Panc1 (cell line): ENCODE measurements at regions not wholly inside any gene's neighbourhood (a gene's known extent, or its start where the extent isn't known, plus 50 kb on each side); places are given as distances from the start of the nearest gene placed in this dataset.

Source experiments
- ATAC-seq: fragments of 200-7000 bp; cut with Tn5 transposase; 2 replicates; pipeline ENCODE4 v1.9.1; 2020; ENCODE audit warnings: mild to moderate bottlenecking, moderate library complexity
- BruUV-seq: library from RNA; stranded (reverse); fragments of 400-500 nt; replicated peaks from 2 replicates; lab custom pipeline; 2021; lab: Mats Ljungman, UMichigan
- CTCF ChIA-PET: fragments of 300-600 bp; sonication (Branson Sonifier 250); formaldehyde crosslinking; loops from one replicate; lab custom pipeline; 2022; ENCODE audit warnings: antibody characterized with exemption; lab: Charles Lee
- POLR2A ChIA-PET: fragments of 300-600 bp; sonication (Branson Sonifier 250); formaldehyde crosslinking; loops from one replicate; lab custom pipeline; 2022; ENCODE audit warnings: antibody characterized with exemption; lab: Charles Lee
- DNase-seq: peaks from one replicate; pipeline ENCODE4 v3.0.0-alpha.2; 2010; ENCODE audit warnings: low read depth, low spot score
- H3K27ac ChIP-seq: 2 replicates; pipeline ENCODE4 v1.5.1; 2011; ENCODE audit warnings: mild to moderate bottlenecking, low read length, inconsistent platforms
- H3K27me3 ChIP-seq: fragments of 200-500 bp; sonication (Bioruptor generic); 2 replicates; pipeline ENCODE4 v1.6.0; 2014; ENCODE audit warnings: low read length, inconsistent platforms; ENCODE audit not compliant: control insufficient read depth, insufficient read depth
- H3K36me3 ChIP-seq: fragments of 200-500 bp; sonication (Bioruptor generic); 2 replicates; pipeline ENCODE4 v1.5.1; 2014; ENCODE audit warnings: inconsistent platforms, mild to moderate bottlenecking, low read length, moderate library complexity; ENCODE audit not compliant: control insufficient read depth, insufficient read depth
- H3K4me1 ChIP-seq: 2 replicates; pipeline ENCODE4 v1.5.1; 2011; ENCODE audit warnings: inconsistent platforms, mild to moderate bottlenecking, low read length, moderate library complexity; ENCODE audit not compliant: control insufficient read depth, insufficient read depth
- H3K4me3 ChIP-seq, 2 experiments: 2 replicates each; pipeline ENCODE4 v1.5.1; 2011 to 2012; ENCODE audit warnings: low read depth in 2 of 2, low read length in 2 of 2, mild to moderate bottlenecking in 2 of 2, inconsistent platforms in 1 of 2, moderate library complexity in 1 of 2
- H3K9me3 ChIP-seq: fragments of 200-500 bp; sonication (Bioruptor generic); 2 replicates; pipeline ENCODE4 v1.5.1; 2014; ENCODE audit warnings: low read depth, mild to moderate bottlenecking, inconsistent platforms, low read length, moderate library complexity; ENCODE audit not compliant: control insufficient read depth, insufficient read depth
- POLR2AphosphoS5 ChIP-seq: IDR thresholded peaks from 2 replicates; pipeline ENCODE4 v1.6.1; 2012; ENCODE audit warnings: mild to moderate bottlenecking, low read depth, low read length, moderate library complexity
- SIN3A ChIP-seq: IDR thresholded peaks from 2 replicates; pipeline ENCODE4 v1.6.1; 2012; ENCODE audit warnings: low read depth, mild to moderate bottlenecking, low read length, moderate library complexity, borderline replicate concordance; ENCODE audit not compliant: insufficient read depth
- TCF7L2 ChIP-seq: IDR thresholded peaks from 2 replicates; pipeline ENCODE4 v1.6.1; 2011; ENCODE audit warnings: mild to moderate bottlenecking, low read depth, low read length, inconsistent platforms
- in situ Hi-C: cut with HindIII; loops from 2 replicates; pipeline ENCODE4 v1.10.0; 2016; ENCODE audit warnings: low sequenced_read_pairs, low pct_unique_long_range_greater_than_20kb
- intact Hi-C: fragments of 100-400 bp; cut with micrococcal nuclease; formaldehyde crosslinking; loops from one replicate; pipeline ENCODE4 v1.10.0; 2022; ENCODE audit not compliant: unreplicated experiment
- TF ChIP-seq, protein P1 (sequence below), 2 experiments: IDR thresholded peaks; 2 replicates each; pipeline ENCODE4 v1.6.1; 2011 to 2012; ENCODE audit warnings: low read depth in 2 of 2, control low read depth in 1 of 2, low read length in 1 of 2, mild to moderate bottlenecking in 1 of 2, moderate library complexity in 1 of 2; ENCODE audit not compliant: insufficient read depth in 1 of 2
- TF ChIP-seq, protein P2 (sequence below): fragments of 450-650 bp; IDR thresholded peaks from 2 replicates; pipeline ENCODE4 v1.5.1; 2017; ENCODE audit warnings: mild to moderate bottlenecking

DNA sequence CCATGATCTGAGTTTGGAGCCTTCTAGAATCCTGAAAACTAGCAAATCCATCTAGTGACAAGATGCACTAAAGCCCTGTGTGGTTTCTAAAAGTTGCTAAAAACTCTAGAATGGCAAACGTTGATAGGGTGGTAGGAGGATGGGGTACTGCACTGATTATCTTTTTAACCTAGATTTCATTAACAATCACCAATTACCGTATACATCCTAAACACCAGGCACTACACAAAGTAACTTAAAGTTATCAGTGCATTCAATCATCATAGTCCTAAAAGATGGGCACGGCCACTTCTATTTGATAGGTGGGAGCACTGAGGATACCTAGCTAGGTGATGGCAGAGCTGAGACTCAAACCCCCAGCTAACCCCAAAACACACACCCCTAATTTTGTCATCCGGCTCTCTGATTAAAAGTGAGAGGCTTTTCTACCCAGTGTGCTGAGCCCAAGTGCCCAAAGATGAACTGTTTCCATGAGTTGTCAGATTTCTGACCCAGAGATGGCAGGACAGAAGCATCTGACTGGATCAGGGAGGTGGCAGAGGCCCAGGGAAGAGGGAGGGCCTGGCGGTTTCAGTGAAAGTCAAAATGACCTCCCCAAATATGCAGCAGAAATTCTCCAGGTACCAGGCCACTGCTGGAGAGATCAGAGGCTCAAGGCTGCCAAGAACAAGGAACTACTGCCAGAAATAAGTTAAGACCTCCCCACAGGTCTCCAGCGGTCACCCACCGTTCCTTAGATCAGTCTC, 396.8 kb downstream of the SOX9 start:
- H3K27ac ChIP-seq, result peak overlapping the region; percentile 90
- H3K27me3 ChIP-seq, result no peaks in the 10 kb centered on the region
- no TSS peak for BruUV-seq
- in situ Hi-C loops, result no loop called here
- peaks cover 89% of the 10 kb centered on the region for H3K4me1 ChIP-seq
- DNase-seq (no peak), ATAC-seq (no peak)
- H3K9me3 ChIP-seq, result no peaks in the 10 kb centered on the region
- intact Hi-C loops, result loop anchor here (5.0 kb wide), 1 partner anchor 395 kb away; the partner anchor contains the start of gene SOX9
- no peaks in the 10 kb centered on the region for H3K36me3 ChIP-seq
- peak overlapping the region; percentile 1 to 53; a peak in 3 of 4 replicates for H3K4me3 ChIP-seq
- ChIA-PET POLR2A (no interaction called here), CTCF (interaction anchor here (0.7 kb wide), 1 partner anchor 707 kb away, joined by 5 read pairs; no protein-coding TSS in a partner anchor)
- no peak for TF ChIP-seq TCF7L2
- no peak for TF ChIP-seq POLR2AphosphoS5
- TF ChIP-seq SIN3A, result no peak
- TF ChIP-seq, protein P1, sequence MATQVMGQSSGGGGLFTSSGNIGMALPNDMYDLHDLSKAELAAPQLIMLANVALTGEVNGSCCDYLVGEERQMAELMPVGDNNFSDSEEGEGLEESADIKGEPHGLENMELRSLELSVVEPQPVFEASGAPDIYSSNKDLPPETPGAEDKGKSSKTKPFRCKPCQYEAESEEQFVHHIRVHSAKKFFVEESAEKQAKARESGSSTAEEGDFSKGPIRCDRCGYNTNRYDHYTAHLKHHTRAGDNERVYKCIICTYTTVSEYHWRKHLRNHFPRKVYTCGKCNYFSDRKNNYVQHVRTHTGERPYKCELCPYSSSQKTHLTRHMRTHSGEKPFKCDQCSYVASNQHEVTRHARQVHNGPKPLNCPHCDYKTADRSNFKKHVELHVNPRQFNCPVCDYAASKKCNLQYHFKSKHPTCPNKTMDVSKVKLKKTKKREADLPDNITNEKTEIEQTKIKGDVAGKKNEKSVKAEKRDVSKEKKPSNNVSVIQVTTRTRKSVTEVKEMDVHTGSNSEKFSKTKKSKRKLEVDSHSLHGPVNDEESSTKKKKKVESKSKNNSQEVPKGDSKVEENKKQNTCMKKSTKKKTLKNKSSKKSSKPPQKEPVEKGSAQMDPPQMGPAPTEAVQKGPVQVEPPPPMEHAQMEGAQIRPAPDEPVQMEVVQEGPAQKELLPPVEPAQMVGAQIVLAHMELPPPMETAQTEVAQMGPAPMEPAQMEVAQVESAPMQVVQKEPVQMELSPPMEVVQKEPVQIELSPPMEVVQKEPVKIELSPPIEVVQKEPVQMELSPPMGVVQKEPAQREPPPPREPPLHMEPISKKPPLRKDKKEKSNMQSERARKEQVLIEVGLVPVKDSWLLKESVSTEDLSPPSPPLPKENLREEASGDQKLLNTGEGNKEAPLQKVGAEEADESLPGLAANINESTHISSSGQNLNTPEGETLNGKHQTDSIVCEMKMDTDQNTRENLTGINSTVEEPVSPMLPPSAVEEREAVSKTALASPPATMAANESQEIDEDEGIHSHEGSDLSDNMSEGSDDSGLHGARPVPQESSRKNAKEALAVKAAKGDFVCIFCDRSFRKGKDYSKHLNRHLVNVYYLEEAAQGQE (IDR thresholded peaks at IDR 0.05; ENCODE audit: insufficient read depth in 1 of 2, low read depth in 2 of 2, low read length in 1 of 2), result no peak
- TF ChIP-seq, protein P2, sequence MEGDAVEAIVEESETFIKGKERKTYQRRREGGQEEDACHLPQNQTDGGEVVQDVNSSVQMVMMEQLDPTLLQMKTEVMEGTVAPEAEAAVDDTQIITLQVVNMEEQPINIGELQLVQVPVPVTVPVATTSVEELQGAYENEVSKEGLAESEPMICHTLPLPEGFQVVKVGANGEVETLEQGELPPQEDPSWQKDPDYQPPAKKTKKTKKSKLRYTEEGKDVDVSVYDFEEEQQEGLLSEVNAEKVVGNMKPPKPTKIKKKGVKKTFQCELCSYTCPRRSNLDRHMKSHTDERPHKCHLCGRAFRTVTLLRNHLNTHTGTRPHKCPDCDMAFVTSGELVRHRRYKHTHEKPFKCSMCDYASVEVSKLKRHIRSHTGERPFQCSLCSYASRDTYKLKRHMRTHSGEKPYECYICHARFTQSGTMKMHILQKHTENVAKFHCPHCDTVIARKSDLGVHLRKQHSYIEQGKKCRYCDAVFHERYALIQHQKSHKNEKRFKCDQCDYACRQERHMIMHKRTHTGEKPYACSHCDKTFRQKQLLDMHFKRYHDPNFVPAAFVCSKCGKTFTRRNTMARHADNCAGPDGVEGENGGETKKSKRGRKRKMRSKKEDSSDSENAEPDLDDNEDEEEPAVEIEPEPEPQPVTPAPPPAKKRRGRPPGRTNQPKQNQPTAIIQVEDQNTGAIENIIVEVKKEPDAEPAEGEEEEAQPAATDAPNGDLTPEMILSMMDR, result no peak

DNA sequence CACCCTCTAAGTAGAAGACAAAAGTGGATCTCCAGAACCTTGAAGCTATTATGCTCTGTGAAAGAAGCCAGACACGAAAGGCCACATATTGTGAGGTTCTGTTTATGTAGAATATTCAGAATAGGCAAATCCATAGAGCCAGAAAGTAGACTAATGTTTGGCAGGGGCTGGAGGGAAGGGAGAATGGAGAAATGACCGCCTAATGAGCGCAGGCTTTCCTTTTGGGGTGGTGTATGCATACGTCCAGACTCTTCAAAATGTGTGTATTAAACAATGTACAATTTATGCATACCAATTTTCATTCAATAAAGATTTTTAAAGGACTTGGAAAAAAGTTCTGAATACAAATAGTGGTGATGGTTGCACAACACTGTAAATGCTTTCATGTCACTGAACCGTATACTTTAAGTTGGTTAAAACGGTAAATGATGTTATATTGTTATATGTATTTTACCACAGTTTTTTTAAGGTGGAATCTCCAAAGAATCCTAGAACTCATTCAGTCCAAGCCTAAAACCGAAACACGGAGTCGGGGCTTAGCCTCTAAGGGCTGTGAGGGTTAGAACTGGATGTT, 397.4 kb downstream of the SOX9 start:
- Histone ChIP-seq H3K27me3 (no peaks in the 10 kb centered on the region), H3K4me3 (peak overlapping the region; percentile 12 to 53), H3K36me3 (no peaks in the 10 kb centered on the region), H3K27ac (peak overlapping the region; percentile 90), H3K4me1 (peaks cover 86% of the 10 kb centered on the region), H3K9me3 (no peaks in the 10 kb centered on the region)
- in situ Hi-C loops, result no loop called here
- no peak for ATAC-seq
- intact Hi-C loops, result loop anchor here (5.0 kb wide), 1 partner anchor 396 kb away; the partner anchor contains the start of gene SOX9
- CTCF ChIA-PET, result no interaction called here
- TF ChIP-seq SIN3A (no peak), TCF7L2 (no peak), POLR2AphosphoS5 (no peak)
- TF ChIP-seq, protein P1 (IDR thresholded peaks at IDR 0.05; ENCODE audit: insufficient read depth in 1 of 2, low read depth in 2 of 2, low read length in 1 of 2), result no peak
- TF ChIP-seq, protein P2, result no peak
- no TSS peak for BruUV-seq
- POLR2A ChIA-PET, result no interaction called here
- DNase-seq, result no peak
